NCI-H2196 treated with DMSO at 0.1 percent for 48 hours (cell line): ENCODE measurements at regions not wholly inside any gene's neighbourhood (a gene's known extent, or its start where the extent isn't known, plus 50 kb on each side); places are given as distances from the start of the nearest gene placed in this dataset.
"Not testable (repeated sequence)": the region's sequence is repeated elsewhere in the genome, so short reads cannot be mapped to it uniquely, and the experiment has no call there.

Source experiments
- DNase-seq: peaks from one replicate; lab custom pipeline; 2025; ENCODE audit not compliant: unreplicated experiment; lab: John Stamatoyannopoulos, UW

- DNase-seq = no peak
These were observed 50.4 kb downstream of the KATNIP start for GRCh38 chr16:27600381-27600780.

- DNase-seq = no peak
These were observed 52.2 kb downstream of the KATNIP start for GRCh38 chr16:27602103-27602502.

GRCh38 chr16:27605500-27606106 lies 55.7 kb downstream of the KATNIP start:
- DNase-seq = not testable (repeated sequence)

- DNase-seq = no peak
These were observed 61.4 kb downstream of the KATNIP start for GRCh38 chr16:27611340-27611739.

GRCh38 chr16:27613238-27613791 lies 63.4 kb downstream of the KATNIP start:
- DNase-seq = no peak

- DNase-seq = no peak
These were observed 67.7 kb downstream of the KATNIP start for GRCh38 chr16:27617665-27618064.

- DNase-seq = no peak
These were observed 68.2 kb downstream of the KATNIP start for GRCh38 chr16:27618165-27618564.

GRCh38 chr16:27618606-27619327 lies 68.8 kb downstream of the KATNIP start:
- no peak for DNase-seq

GRCh38 chr16:27620541-27620940 lies 70.6 kb downstream of the KATNIP start:
- DNase-seq = no peak

GRCh38 chr16:27624154-27625049 lies 74.5 kb downstream of the KATNIP start:
- DNase-seq = no peak

- DNase-seq = no peak
These were observed 75.2 kb downstream of the KATNIP start for GRCh38 chr16:27625050-27625697.

- no peak for DNase-seq
These were observed 77.2 kb downstream of the KATNIP start for GRCh38 chr16:27627136-27627535.

GRCh38 chr16:27628241-27628942 lies 78.4 kb downstream of the KATNIP start:
- no peak for DNase-seq

- not testable (repeated sequence) for DNase-seq
These were observed 79.1 kb downstream of the KATNIP start for GRCh38 chr16:27628943-27629462.

- no peak for DNase-seq
These were observed 82.3 kb downstream of the KATNIP start for GRCh38 chr16:27632216-27632615.

GRCh38 chr16:27633221-27633620 lies 83.3 kb downstream of the KATNIP start:
- no peak for DNase-seq

- DNase-seq = no peak
These were observed 83.8 kb downstream of the KATNIP start for GRCh38 chr16:27633721-27634120.

GRCh38 chr16:27634779-27635178 lies 84.8 kb downstream of the KATNIP start:
- DNase-seq = no peak

- DNase-seq = no peak
These were observed 86.7 kb downstream of the KATNIP start for GRCh38 chr16:27636453-27637240.
